ENCODE measurements at regions not wholly inside any gene's neighbourhood (a gene's known extent, or its start where the extent isn't known, plus 50 kb on each side); places are given as distances from the start of the nearest gene placed in this dataset.

GRCh38 chr5:7955476-7955875 lies 86.5 kb downstream of the MTRR start:
- DNase-seq (ENCODE audit: low read depth in 2 of 2) = no peak

- DNase-seq (ENCODE audit: low read depth in 2 of 2) = no peak
Observed at GRCh38 chr5:7957329-7957728, 88.4 kb downstream of the MTRR start.

DNA sequence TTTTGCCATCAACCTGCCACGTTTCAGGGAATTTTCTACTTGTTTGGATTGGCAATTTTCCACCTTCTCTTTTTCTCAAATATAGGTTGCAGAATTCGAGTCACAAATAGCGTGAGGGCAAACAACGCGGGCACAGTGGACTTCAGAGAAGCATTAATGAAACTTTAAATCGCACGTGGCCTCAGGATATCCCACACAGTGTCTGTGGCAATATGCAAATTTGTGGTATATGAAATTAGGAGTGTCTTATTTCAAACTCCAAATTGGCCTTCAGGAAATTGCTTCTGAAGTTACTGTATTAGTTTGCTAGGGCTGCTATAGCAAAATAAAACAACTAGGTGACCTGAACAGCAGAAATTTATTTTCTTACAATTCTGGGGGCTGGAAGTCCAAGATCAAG lies 91.2 kb downstream of the MTRR start:
- no peak for DNase-seq (ENCODE audit: low read depth in 2 of 2)

- no peak for DNase-seq (ENCODE audit: low read depth in 2 of 2)
Observed at GRCh38 chr5:7961540-7961939, 92.6 kb downstream of the MTRR start.

GRCh38 chr5:7970816-7971215 lies 101.9 kb downstream of the MTRR start:
- DNase-seq (ENCODE audit: low read depth in 2 of 2) = no peak

DNA sequence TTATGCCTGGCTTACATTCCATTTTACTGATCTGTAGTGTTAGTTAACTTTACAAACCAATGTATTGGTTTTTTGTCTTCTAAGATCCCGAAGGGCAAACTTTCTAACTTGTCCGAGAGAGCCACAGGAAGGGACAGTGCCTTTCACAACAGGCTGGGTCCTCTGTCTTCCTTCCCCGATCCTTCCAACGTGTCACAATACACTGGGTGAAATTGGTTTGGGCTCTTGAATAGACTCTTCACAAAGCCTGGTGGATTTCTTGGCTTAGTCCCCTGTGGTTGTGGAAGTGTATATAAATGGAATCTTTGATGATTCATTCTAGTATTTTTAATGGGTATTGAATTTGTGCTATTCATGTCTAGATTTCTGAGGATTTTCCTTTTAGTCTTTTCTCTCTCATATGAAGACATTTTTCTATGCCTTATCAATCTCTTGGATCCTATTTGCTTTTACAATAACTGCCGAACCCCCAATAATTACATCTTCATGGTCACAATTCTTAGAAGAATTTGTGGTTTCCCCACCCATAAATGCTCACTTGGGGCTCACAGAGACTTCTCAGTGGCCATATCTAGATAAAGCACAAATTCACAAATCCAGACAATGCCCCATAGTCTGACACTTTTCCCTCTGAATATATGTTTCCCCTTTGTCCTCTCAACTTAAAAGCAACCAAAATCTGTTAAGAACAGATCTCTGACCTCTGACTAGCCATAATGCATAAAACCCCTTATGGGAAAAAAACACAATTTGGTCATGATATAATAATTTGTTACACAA lies 107.7 kb downstream of the MTRR start:
- no peak for DNase-seq (ENCODE audit: low read depth in 2 of 2)

GRCh38 chr5:7978114-7978513 lies 109.2 kb downstream of the MTRR start:
- DNase-seq (ENCODE audit: low read depth in 2 of 2) = no peak

DNA sequence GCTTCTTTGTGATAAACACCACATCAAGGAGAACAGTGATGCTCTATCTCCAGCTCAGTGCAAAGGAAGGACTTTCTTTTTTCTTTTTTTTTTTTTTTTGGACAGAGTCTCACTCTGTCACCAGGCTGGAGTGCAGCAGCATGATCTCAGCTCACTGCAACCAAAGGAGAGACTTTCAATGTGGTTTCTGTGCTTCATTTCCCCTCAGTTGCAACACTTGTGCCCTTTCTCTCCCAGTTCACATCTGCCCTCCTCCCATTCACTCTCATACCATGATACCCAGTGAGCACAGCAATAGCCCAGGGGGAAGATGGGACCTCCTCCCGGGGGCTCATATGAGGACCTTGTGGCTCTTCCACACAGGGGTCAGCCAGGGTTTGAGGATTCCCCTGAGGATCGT lies 110.0 kb downstream of the MTRR start:
- DNase-seq (ENCODE audit: low read depth in 2 of 2) = no peak

DNA sequence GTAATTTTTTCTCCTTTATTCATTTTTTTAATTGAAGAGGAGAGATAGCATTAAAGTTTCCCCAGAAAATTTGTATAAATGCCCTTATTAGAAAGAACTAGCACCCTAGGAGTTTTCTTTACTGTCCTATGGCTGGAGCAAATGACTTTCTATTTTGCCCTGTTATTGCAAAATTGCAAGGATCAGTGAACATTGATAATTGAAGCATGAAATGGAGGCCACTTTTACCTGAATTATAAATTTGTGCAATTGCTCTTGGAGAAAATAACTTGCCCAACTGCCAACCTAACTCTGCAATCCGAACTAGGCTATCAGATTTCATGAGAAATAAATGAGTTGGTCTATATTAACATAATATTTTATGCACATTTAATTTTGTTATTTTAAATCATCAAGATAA lies 111.9 kb downstream of the MTRR start:
- DNase-seq (ENCODE audit: low read depth in 2 of 2) = no peak

DNA sequence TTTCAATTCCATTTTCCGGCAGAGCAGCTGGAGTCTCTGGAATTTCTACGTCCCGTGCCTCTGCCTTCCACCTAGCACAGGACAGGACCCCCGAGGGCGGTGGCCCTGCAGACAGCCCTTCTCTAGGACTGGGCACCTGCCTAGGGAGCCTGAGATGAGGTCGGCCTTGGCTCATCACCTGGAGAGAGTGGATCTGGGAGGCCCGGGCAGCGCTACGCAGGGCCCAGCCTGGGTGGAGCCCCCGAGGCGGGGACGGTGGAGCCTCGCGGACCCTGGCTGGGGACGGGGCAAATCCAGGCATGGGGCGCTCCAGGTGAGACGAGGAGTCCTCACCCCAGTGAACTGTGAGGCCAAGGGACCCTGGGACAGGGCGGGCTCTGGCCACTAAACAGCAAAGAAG lies 114.5 kb downstream of the MTRR start:
- no peak for DNase-seq (ENCODE audit: low read depth in 2 of 2)

GRCh38 chr5:7991125-7991821 lies 122.3 kb downstream of the MTRR start:
- DNase-seq (ENCODE audit: low read depth in 2 of 2) = no peak

- no peak for DNase-seq (ENCODE audit: low read depth in 2 of 2)
Observed at GRCh38 chr5:7995688-7996294, 126.8 kb downstream of the MTRR start.

- no peak for DNase-seq (ENCODE audit: low read depth in 2 of 2)
Observed at GRCh38 chr5:8005416-8005815, 136.5 kb downstream of the MTRR start.

DNA sequence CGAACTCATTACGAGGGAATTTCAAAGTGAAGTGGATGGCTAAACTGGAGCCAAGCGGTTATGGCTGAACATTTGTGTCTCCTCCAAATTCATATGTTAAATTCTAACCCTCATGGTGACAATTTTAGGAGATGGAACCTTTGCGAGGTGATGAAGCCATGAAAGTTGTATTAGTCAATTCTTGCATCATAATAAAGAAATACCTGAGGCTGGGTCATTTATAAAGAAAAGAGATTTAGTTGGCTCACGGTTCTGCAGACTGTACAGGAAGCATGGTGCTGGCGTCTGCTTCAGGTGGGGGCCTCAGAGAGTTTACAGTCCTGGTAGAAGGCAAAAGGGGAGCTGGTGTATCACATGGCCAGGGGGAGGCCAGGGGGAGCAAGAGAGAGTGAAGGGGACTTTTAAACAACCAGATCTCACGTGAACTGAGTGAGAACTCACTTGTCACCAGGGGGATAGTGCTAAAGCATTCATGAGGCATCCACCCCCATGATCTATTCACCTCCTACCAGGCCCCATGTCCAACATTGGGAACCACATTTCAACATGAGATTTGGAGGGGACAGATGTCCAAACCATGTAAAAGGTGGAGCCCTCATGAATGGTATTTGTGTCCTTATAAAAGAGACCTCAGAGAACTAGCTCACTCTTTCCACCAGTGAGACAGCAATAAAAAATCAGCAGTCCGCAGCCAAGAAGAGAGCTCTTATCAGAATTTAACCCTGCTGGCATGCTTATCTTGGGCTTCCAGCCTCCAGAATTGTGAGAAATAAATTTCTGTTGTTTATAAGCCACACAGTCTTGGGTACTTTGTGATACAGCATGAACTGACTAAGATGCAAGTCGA lies 143.4 kb downstream of the MTRR start:
- no peak for DNase-seq (ENCODE audit: low read depth in 2 of 2)

DNA sequence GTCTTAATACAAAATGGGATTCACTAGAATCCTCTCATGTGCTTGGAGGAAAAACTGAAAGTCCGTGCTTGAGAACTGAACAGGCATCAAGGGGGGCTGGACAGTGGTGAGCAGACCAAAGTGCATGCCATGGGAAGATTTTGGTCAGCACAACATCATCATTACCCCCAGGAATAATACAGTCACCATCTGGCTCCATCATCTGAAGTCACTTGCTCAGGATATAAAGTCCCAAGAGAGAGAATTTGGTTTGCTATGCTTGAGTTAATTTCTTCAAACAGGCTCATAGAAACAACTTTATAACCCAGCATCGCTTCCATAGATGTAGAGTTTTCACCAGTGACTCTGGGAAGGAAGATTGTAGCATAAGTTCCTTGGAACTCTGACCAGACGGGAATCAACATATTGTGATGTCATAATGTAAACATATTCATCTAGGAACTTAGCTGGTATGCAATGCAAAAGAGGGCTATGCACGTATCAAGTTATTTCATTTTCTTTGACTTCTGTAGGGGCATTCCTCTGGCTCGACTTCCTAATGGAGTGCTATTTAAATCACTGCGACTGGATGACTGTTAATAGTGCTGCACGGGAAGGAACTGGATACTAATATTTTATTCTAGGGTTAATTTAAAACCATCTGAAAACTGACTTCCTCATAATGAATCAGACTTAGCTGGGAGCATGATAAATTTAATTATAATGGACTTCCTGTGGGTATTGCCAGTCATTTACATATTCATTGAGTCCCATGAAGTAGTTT lies 145.2 kb downstream of the MTRR start:
- no peak for DNase-seq (ENCODE audit: low read depth in 2 of 2)

- DNase-seq (ENCODE audit: low read depth in 2 of 2) = no peak
Observed at GRCh38 chr5:8019719-8020218, 150.8 kb downstream of the MTRR start.

- DNase-seq (ENCODE audit: low read depth in 2 of 2) = no peak
Observed at GRCh38 chr5:8020861-8021514, 152.0 kb downstream of the MTRR start.

DNA sequence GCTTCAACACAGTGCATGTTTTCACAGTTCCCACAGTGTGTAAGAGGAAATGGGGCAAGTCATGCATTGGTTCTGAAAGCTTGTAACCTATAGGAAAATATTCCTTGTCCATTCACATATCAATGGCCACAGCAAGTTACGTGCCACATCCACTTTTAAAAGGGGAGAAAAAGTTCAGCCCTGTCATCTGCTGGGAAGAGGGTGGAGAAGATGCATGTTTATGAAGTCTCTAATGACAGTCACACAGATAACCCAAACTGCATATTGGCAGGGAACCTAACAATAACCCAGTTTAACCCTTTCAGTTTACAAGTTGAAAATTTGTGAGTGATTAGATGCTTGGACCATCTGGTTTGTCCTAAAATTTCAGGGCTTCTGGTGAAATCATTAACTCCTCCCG lies 159.3 kb downstream of the MTRR start:
- no peak for DNase-seq (ENCODE audit: low read depth in 2 of 2)

GRCh38 chr5:8033261-8033660 lies 164.3 kb downstream of the MTRR start:
- no peak for DNase-seq (ENCODE audit: low read depth in 2 of 2)

DNA sequence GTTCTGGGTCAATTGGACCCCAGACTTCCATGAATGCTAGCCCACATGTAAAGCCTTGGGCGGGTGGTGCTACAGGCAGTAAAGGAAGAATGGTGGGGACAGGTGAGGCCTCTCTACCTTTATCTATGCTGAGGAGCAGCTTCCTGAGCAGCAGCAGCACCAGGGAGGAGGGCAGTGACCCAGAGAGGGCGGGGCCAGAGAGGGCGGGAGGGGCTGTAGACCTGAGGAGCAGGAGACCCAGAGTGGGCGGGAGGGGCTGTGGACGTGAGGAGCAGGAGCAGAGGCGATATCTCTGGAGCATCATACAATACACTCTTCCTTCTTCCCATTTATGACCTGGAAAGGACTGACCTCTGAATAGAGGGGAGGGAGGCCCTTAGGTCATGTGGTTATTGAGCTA lies 165.9 kb downstream of the MTRR start:
- DNase-seq (ENCODE audit: low read depth in 2 of 2) = no peak

DNA sequence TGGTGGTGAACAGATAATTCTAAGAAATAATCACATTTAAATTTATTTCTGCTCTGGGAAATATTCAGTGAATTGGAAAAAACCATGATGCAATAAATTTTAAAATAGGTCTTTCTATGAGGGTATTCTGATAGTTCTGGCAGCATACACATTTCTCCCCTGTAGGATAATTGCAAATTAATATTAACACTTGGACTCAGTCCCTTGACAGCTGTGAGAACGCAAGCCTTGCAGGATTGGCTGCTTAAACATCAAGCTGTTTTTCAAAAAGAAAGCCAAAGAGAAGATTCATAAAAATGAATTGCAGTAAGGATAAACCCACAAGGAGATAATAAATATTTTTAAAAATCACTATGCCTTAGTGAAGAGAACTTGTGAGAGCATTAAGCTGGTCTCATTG lies 180.0 kb downstream of the MTRR start:
- no peak for DNase-seq (ENCODE audit: low read depth in 2 of 2)
